Caki2 (cell line): ENCODE measurements at regions not wholly inside any gene's neighbourhood (a gene's known extent, or its start where the extent isn't known, plus 50 kb on each side); places are given as distances from the start of the nearest gene placed in this dataset.
"Not testable (repeated sequence)": the region's sequence is repeated elsewhere in the genome, so short reads cannot be mapped to it uniquely, and the experiment has no call there.

Experiments
- DNase-seq: peaks from one replicate; pipeline ENCODE4 v3.0.0-alpha.2; 2015; ENCODE audit warnings: low read depth
- in situ Hi-C: cut with HindIII; loops from 2 replicates; pipeline ENCODE4 v1.10.0; 2016; ENCODE audit warnings: low sequenced_read_pairs, low pct_unique_long_range_greater_than_20kb, mixed read lengths

DNA sequence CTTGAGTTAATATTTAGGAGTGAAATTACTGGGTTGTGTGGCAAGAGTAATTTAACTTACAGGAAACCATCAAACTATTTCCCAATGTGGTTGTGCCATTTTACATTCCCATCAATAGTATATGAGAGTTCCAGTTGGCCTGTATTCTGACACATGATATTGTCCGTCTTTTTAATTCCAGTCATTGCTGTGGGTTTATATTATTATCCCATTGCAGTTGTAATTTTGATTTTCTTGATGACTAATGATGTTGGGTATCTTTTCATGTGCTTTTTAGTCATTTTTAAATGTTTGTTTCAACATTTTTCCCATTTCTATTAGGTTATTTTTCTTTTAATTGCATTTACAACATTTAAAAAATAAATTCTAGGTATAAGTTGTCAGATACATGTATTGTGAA lies 614.0 kb downstream of the UTRN start:
- DNase-seq: no peak

DNA sequence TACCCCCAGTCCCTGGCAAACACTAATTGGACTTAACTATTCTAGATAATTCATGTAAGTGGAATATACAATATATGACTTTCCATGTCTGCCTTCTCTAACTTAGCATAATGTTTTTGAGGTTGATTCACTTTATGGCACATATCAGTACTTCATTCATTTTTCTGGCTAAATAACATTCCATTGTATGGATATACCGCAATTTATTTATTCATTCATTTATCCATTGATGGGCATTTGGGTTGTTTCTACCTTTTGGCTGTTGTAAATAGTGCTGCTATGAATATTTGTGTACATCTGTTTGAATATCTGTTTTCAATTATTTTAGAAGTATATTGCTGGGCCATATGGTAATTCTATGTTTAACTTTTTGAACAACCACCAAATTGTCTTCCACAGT lies 616.3 kb downstream of the UTRN start:
- no peak for DNase-seq
- in situ Hi-C loops: no loop called here

More for the DNA sequence above, 614.0 kb downstream of the UTRN start:
- in situ Hi-C loops: no loop called here

DNA sequence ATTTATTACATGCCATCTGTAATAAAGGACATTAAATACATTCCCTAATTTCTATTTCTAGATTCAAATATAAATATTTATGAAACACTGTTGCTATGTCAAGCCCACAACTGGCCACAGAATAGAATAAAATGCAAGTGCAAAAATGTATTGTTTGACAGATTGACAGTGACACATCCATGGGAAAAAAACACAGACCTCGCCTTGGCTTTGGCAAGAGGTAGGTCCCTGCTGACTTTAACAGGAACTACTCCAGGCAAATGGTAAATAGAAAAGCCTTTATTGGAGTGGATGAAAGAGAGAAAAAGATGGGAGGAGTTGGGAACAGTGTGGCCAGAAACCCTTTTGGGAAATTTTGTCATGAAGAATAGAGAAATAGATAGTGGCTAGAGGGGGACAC lies 622.9 kb downstream of the UTRN start:
- in situ Hi-C loops: no loop called here
- DNase-seq: no peak

DNA sequence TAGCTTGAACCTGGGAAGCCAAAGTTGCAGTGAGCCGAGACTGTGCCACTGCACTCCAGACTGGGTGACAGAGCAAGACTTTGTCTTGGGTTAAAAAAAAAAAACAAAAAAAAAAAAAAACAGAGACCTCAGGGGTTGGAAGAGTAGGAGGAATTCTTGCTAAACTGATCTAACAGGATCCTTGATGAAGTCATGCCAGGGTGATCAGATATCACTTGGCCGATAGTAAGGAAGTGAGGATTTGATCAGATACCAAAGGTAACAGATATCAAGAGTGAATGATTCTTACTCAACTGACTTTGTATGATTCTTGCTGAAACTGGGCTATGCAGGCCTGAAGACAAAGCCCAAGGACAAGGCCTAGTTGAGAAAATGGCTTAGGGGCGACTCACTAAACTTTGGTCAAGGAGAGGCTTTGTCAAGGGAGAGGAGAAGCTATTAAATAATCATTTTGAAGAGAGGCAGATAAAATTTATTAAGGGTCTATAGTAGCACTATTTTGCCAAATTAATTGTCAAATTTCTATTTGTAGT lies 624.7 kb downstream of the UTRN start:
- no peak for DNase-seq
- in situ Hi-C loops: no loop called here

DNA sequence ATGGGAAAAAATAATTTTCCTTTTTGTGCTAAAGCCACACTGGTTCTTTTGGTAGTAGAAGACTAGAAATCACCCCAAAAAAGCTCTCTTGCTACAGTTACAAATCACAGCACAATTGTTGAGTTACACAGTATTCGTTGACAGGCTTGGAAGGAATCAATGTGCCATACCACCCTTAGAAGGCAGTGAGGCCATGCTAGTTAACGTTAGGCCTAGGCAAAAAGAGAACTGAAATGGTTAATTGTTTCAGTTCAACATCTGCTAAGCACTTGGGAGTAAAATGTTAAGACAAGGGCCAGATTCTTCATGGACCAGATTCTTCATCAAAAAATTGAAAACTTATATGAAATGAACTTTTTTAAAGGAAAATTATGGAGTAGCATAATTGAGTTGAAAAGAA lies 626.2 kb downstream of the UTRN start:
- in situ Hi-C loops: no loop called here
- no peak for DNase-seq

DNA sequence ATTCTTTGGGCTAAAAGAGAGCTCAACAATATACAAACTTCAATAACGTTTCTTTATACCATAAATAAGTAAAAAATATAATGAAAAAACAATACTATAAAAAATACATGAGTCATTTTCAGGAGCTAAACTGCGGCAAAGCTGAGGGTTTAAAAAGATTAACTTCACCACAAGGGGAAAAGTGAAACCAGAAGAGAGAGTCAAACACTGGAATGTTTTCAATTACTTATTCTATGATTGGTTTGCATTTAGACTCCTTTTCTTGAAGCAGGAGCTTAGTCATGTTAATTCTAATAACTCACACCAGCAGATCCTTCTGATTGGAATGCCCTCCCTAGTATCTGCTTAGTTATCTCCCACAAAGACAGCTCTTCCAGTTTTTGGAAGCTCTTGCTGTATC lies 627.3 kb downstream of the UTRN start:
- in situ Hi-C loops: no loop called here
- peak; percentile 33 for DNase-seq

DNA sequence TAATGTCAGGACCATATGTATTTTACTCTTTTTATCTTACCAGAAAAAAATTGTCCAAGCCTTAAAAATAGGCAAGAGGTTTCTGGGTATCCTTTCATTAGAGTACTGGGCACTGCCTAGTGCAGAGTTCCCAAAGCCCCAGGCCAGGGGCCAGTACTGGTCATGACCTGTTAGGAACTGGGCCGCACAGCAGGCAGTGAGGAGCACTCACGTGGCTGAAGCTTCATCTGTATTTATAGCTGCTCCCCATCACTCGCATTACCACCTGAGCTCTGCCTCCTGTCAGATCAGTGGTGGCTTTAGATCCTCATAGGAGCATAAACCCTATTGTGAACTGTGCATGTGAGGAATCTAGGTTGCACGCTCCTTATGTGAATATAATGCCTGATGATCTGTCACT lies 632.9 kb downstream of the UTRN start:
- no peak for DNase-seq
- in situ Hi-C loops: no loop called here

DNA sequence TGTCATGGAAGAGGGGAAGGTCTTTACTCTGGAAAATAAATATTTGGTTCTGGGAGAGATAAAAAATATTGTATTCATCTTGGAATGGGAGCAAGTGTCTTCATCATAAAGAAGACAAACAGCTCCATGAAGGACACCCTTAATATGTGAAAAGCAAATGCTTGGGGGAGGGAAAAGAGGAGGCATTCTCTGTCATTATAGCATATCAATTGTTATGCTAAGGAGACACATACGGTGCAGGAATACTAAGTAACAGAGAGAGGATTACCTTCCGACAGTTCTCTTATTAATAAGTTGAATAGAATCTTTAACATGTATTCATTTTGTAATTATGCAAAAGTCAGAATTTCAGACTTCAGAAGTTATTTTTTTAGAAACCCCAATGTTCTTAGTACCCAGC lies 634.4 kb downstream of the UTRN start:
- in situ Hi-C loops: no loop called here
- DNase-seq: no peak

- no peak for DNase-seq
- in situ Hi-C loops: no loop called here
Measured at GRCh38 chr6:144920391-144920961, 635.3 kb downstream of the UTRN start.

DNA sequence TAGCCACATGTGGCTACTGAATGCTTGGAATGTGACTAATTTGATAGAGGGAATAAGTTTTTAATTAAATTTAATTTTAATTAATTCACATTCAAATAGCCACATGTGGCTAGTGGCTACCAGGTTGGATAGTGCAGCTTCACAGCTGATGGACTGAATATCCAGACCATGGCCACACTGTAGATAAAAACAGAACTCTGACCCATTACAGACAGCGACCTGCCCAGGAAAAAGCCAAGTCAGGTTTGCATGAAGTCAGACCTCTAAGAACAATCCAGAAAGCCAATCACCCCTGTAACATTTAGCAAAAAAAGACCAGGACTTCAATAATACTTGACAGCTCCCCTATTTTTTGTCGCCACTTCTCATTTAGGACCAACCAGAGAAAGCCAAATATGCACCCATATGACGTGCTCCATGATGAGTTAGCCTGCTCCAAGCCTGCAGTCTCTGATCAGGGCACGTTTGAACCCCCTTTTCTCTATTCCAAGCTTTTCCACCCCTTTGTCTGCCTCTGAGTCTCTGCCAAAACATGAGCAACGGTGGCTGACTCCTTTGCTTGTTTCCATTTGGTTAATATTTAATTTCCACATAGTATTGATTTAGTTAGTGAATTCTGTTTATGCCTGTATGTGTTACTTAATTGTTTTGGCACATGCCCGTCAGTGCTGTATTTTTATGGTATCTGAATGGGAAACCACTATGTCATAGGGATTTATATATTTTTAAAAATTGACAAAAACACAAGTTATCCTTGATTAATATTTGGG lies 636.3 kb downstream of the UTRN start:
- in situ Hi-C loops: no loop called here
- DNase-seq: peak; percentile 14

GRCh38 chr6:144922120-144922722 lies 637.1 kb downstream of the UTRN start:
- in situ Hi-C loops: no loop called here
- DNase-seq: no peak

DNA sequence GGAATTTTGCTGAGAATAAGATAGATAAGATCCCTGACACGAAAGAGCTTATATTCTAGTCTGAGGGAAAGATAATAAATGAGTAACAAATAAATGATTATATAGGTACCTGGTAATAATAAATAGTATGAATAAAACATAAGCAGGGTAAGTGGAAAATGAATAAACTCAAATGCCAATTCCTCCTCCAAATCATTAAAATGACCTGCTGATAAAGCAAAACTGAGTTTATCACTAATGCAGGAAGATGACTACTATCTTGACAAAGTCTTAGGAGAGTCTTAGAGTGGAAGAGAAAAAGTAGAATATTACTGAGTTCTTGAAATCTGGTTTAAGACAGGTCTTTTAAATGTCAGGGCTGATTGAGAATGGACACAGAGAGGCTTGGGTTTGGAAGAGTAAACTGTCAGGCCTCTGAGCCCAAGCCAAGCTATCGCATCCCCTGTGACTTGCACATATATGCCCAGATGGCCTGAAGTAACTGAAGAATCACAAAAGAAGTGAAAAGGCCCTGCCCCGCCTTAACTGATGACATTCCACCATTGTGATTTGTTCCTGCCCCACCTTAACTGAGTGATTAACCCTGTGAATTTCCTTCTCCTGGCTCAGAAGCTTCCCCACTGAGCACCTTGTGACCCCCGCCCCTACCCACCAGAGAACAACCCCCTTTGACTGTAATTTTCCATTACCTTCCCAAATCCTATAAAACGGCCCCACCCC lies 637.8 kb downstream of the UTRN start:
- in situ Hi-C loops, DNase-seq: not testable (repeated sequence)

GRCh38 chr6:144923491-144923787 lies 638.3 kb downstream of the UTRN start:
- in situ Hi-C loops, DNase-seq: not testable (repeated sequence)

DNA sequence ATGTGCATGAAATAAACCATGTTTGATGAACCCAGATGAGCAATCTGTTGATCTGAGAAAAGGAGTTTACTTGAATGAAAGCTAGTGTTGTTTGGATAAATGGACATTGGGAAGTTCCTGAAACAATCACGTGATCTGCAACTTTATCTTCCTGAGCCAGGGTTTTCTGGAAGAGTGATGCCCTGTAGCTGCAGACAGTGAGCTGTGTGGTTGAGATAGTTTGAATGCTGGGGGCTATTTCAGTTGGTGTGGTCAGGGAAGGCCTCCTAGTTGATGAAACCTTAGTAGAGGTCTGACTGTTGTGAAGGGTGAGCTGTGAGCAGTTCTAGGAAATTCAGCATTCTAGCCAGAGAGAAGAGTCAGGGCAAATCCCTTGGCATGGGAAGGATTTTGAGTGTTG lies 643.7 kb downstream of the UTRN start:
- no peak for DNase-seq
- in situ Hi-C loops: no loop called here

GRCh38 chr6:144929262-144929661 lies 644.1 kb downstream of the UTRN start:
- in situ Hi-C loops: no loop called here
- DNase-seq: no peak

DNA sequence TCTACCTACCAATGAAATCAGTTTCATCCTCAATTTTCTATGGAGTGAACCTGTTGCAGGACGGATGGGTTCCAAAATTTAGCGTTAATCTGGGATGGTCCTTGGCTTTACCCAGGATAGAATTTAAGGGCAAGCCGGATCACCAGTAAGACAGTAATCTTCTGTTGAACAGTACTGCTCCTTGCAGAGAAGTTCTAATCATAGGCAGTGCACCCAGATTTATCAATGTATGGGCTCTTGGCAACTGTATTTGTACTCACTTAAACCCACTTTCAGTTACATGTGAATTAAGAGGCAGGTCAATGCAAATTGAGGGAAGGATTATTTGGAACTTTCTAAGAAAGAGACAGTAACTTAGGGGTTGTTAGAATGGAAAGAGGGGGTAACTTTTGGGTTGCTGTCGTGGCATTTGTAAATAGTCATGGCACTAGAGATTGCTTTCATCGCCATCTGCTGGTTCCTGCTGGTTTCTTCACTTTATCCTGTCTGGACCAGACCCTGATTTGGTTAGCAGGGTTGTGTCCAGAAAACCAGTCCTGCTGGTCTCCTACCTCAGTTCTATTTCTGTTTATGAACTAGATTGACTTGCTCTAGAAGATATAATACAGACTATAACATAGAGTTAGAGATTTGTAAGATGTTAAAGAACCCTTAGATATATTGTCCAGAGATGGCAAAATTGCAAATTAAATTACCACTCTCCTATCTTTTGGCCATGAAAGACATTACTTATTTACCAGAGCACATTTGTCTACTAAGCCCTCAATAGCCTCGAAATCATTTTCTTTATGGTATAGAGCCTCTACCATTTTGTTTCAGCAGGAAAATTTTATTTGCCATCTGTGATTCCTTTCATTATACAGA lies 646.3 kb downstream of the UTRN start:
- in situ Hi-C loops: no loop called here
- DNase-seq: no peak

DNA sequence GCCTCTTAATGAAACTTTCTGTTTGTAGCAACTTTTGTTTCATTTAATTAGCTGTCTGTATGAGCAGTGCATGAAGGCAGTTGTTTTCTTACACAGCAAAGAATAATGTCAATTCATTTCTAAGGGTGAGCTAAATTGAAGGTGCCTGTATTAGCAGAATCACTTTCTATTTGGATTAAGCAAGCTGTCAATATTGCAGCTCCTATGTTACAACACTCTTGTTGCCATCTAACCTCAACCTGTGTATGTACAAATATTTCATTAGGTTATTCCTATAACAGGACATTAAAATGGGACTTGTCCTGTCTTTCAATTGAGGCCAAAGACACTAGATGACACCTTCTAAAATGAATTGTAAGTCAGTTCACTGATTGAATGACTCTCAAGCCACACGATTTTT lies 647.5 kb downstream of the UTRN start:
- in situ Hi-C loops: no loop called here
- no peak for DNase-seq

GRCh38 chr6:144935181-144935580 lies 650.0 kb downstream of the UTRN start:
- no peak for DNase-seq
- in situ Hi-C loops: no loop called here
